GM06990 (cell line): ENCODE measurements at regions not wholly inside any gene's neighbourhood (a gene's known extent, or its start where the extent isn't known, plus 50 kb on each side); places are given as distances from the start of the nearest gene placed in this dataset.

Experiments used
- DNase-seq: peaks from one replicate; pipeline ENCODE4 v3.0.0-alpha.2; 2011; ENCODE audit not compliant: insufficient read length; ENCODE audit errors: extremely low read depth
- H3K27me3 ChIP-seq: replicated peaks from 2 replicates; pipeline ENCODE4 v1.6.0; 2011; ENCODE audit warnings: low read length; ENCODE audit not compliant: control insufficient read depth, insufficient read depth
- H3K36me3 ChIP-seq: 2 replicates; pipeline ENCODE4 v1.5.1; 2011; ENCODE audit warnings: low read length; ENCODE audit not compliant: control insufficient read depth, insufficient read depth
- H3K4me3 ChIP-seq: replicated peaks from 2 replicates; pipeline ENCODE4 v1.5.1; 2011; ENCODE audit warnings: low read depth, mild to moderate bottlenecking, control low read depth, low read length
- CTCF ChIP-seq: IDR thresholded peaks from 2 replicates; pipeline ENCODE4 v1.5.1; 2011; ENCODE audit warnings: low read length, control low read depth, mild to moderate bottlenecking, inconsistent platforms; ENCODE audit not compliant: insufficient read depth, poor library complexity, severe bottlenecking

GRCh38 chr6:97396880-97397279 is 113.9 kb upstream of the MMS22L start:
- TF ChIP-seq CTCF: no peak
- no peaks in the 10 kb centered on the region for H3K27me3 ChIP-seq
- H3K36me3 ChIP-seq: no peaks in the 10 kb centered on the region
- DNase-seq: no peak
- H3K4me3 ChIP-seq: no peak overlapping the region

- no peak for DNase-seq
- TF ChIP-seq CTCF: no peak
- Histone ChIP-seq H3K36me3 (no peaks in the 10 kb centered on the region), H3K27me3 (no peaks in the 10 kb centered on the region), H3K4me3 (no peak overlapping the region)
Measured at GRCh38 chr6:97399208-97399607, 116.2 kb upstream of the MMS22L start.

- no peaks in the 10 kb centered on the region for H3K27me3 ChIP-seq
- H3K4me3 ChIP-seq: no peak overlapping the region
- TF ChIP-seq CTCF: no peak
- DNase-seq: no peak
- no peaks in the 10 kb centered on the region for H3K36me3 ChIP-seq
Measured at GRCh38 chr6:97401533-97401932, 118.5 kb upstream of the MMS22L start.

- Histone ChIP-seq H3K4me3 (no peak overlapping the region), H3K36me3 (no peaks in the 10 kb centered on the region), H3K27me3 (no peaks in the 10 kb centered on the region)
- DNase-seq: no peak
- TF ChIP-seq CTCF: no peak
Measured at GRCh38 chr6:97405818-97406409, 122.9 kb upstream of the MMS22L start.

GRCh38 chr6:97406633-97407032 is 123.6 kb upstream of the MMS22L start:
- no peaks in the 10 kb centered on the region for H3K27me3 ChIP-seq
- TF ChIP-seq CTCF: no peak
- H3K36me3 ChIP-seq: no peaks in the 10 kb centered on the region
- H3K4me3 ChIP-seq: no peak overlapping the region
- no peak for DNase-seq

GRCh38 chr6:97411610-97412009 is 128.6 kb upstream of the MMS22L start:
- TF ChIP-seq CTCF: no peak
- Histone ChIP-seq H3K36me3 (no peaks in the 10 kb centered on the region), H3K4me3 (no peak overlapping the region)

More at GRCh38 chr6:97411610-97412009, 128.6 kb upstream of the MMS22L start:
- no peaks in the 10 kb centered on the region for H3K27me3 ChIP-seq
- no peak for DNase-seq
